GM10248 (cell line): ENCODE measurements at regions not wholly inside any gene's neighbourhood (a gene's known extent, or its start where the extent isn't known, plus 50 kb on each side); places are given as distances from the start of the nearest gene placed in this dataset.

Experiments used
- CTCF ChIA-PET: fragments of 300-600 bp; sonication (Branson Sonifier 250); formaldehyde crosslinking; extraction: SDS; loops from one replicate; lab custom pipeline; 2021; ENCODE audit warnings: antibody characterized with exemption; lab: Yijun Ruan, JAX
- POLR2A ChIA-PET: fragments of 350-650 bp; sonication (Branson Sonifier 250); formaldehyde crosslinking; extraction: SDS; loops from one replicate; lab custom pipeline; 2020; ENCODE audit warnings: antibody characterized with exemption; lab: Yijun Ruan, JAX
- DNase-seq: peaks from one replicate; pipeline ENCODE4 v3.0.0; 2012; ENCODE audit errors: extremely low spot score
- CTCF ChIP-seq: IDR thresholded peaks from 2 replicates; pipeline ENCODE4 v1.5.1; 2012; ENCODE audit warnings: mild to moderate bottlenecking, low read depth; ENCODE audit errors: extremely low read depth, missing control alignments, control extremely low read depth

GRCh38 chrX:13103188-13103913 lies 58.9 kb upstream of the FAM9C start:
- POLR2A ChIA-PET: no interaction called here
- CTCF ChIA-PET: no interaction called here
- TF ChIP-seq CTCF: no peak
- DNase-seq: no peak

GRCh38 chrX:13102636-13103035 lies 58.2 kb upstream of the FAM9C start:
- ChIA-PET CTCF (no interaction called here), POLR2A (no interaction called here)
- no peak for TF ChIP-seq CTCF
- DNase-seq: no peak

GRCh38 chrX:13101441-13102139 lies 57.2 kb upstream of the FAM9C start:
- DNase-seq: no peak
- no peak for TF ChIP-seq CTCF
- ChIA-PET CTCF (no interaction called here), POLR2A (no interaction called here)

- TF ChIP-seq CTCF: no peak
- DNase-seq: no peak
- ChIA-PET POLR2A (no interaction called here), CTCF (no interaction called here)
These were observed 54.7 kb upstream of the FAM9C start for GRCh38 chrX:13099121-13099520.

- POLR2A ChIA-PET: interaction anchor here (0.7 kb wide), 1 partner anchor 529 kb away, joined by 8 read pairs; no protein-coding TSS in a partner anchor
- no peak for TF ChIP-seq CTCF
- CTCF ChIA-PET: no interaction called here
- DNase-seq: no peak
These were observed 52.3 kb upstream of the FAM9C start for GRCh38 chrX:13096728-13097127.

- ChIA-PET POLR2A (no interaction called here), CTCF (no interaction called here)
- TF ChIP-seq CTCF: no peak
- no peak for DNase-seq
These were observed 50.5 kb upstream of the FAM9C start for GRCh38 chrX:13094828-13095341.
